Peyer's patch (tissue), 4 donors: ENCODE measurements at regions not wholly inside any gene's neighbourhood (a gene's known extent, or its start where the extent isn't known, plus 50 kb on each side); places are given as distances from the start of the nearest gene placed in this dataset.

Experiments
- POLR2A ChIP-seq, 2 donors: fragments of 450-650 bp; IDR thresholded peaks; one replicate each; pipeline ENCODE4 v1.5.1; 2017; ENCODE audit warnings: antibody characterized with exemption in 2 of 2, mild to moderate bottlenecking in 2 of 2, moderate library complexity in 2 of 2
- TF ChIP-seq, protein P1 (sequence below), 6 experiments: fragments of 450-650 bp in 4 of 6; fragments of 200-600 bp in 2 of 6; sonication (generic) in 1 of 6; IDR thresholded peaks; one replicate each; pipeline ENCODE4 v1.5.1; 2017 to 2019; ENCODE audit warnings: antibody characterized with exemption in 6 of 6, mild to moderate bottlenecking in 3 of 6, moderate library complexity in 1 of 6

GRCh38 chr12:47305464-47305863, 225.7 kb upstream of the AMIGO2 start:
- TF ChIP-seq POLR2A (IDR thresholded peaks at IDR 0.05) = no peak
- TF ChIP-seq, protein P1, sequence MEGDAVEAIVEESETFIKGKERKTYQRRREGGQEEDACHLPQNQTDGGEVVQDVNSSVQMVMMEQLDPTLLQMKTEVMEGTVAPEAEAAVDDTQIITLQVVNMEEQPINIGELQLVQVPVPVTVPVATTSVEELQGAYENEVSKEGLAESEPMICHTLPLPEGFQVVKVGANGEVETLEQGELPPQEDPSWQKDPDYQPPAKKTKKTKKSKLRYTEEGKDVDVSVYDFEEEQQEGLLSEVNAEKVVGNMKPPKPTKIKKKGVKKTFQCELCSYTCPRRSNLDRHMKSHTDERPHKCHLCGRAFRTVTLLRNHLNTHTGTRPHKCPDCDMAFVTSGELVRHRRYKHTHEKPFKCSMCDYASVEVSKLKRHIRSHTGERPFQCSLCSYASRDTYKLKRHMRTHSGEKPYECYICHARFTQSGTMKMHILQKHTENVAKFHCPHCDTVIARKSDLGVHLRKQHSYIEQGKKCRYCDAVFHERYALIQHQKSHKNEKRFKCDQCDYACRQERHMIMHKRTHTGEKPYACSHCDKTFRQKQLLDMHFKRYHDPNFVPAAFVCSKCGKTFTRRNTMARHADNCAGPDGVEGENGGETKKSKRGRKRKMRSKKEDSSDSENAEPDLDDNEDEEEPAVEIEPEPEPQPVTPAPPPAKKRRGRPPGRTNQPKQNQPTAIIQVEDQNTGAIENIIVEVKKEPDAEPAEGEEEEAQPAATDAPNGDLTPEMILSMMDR (IDR thresholded peaks at IDR 0.05) = no peak
